OCI-LY3 (cell line): ENCODE measurements at regions not wholly inside any gene's neighbourhood (a gene's known extent, or its start where the extent isn't known, plus 50 kb on each side); places are given as distances from the start of the nearest gene placed in this dataset.
"Not testable (repeated sequence)": the region's sequence is repeated elsewhere in the genome, so short reads cannot be mapped to it uniquely, and the experiment has no call there.

ENCODE experiments used
- H2AFZ ChIP-seq: fragments of 200-600, 300-600 bp; shearing (Covaris generic); 2 replicates; pipeline ENCODE4 v1.6.0; 2014; ENCODE audit warnings: antibody characterized with exemption, low read depth, low read length
- H3K27ac ChIP-seq: fragments of 200-600, 300-600 bp; sonication (generic); 2 replicates; pipeline ENCODE4 v1.5.1; 2014; ENCODE audit warnings: mild to moderate bottlenecking, low read length, moderate library complexity, mixed read lengths
- H3K27me3 ChIP-seq: fragments of 200-600, 300-600 bp; sonication (generic); 2 replicates; pipeline ENCODE4 v1.6.1; 2014; ENCODE audit warnings: low read depth, low read length, mixed read lengths
- H3K36me3 ChIP-seq: fragments of 200-600, 300-600 bp; sonication (generic); replicated peaks from 2 replicates; pipeline ENCODE3; 2014; ENCODE audit warnings: low read depth, low read length, mixed read lengths
- H3K4me1 ChIP-seq: fragments of 300-600, 200-600 bp; sonication (generic); 2 replicates; pipeline ENCODE4 v1.6.1; 2014; ENCODE audit warnings: low read length, mixed read lengths
- H3K4me2 ChIP-seq: fragments of 200-600, 300-600 bp; sonication (generic); 2 replicates; pipeline ENCODE4 v1.6.1; 2014; ENCODE audit warnings: low read length, mixed read lengths
- H3K4me3 ChIP-seq: fragments of 300-600, 200-600 bp; sonication (generic); 2 replicates; pipeline ENCODE4 v1.5.1; 2014; ENCODE audit warnings: antibody characterized with exemption, mild to moderate bottlenecking, low read length, moderate library complexity
- H3K79me2 ChIP-seq: fragments of 300-600, 200-600 bp; shearing (Covaris generic); 2 replicates; pipeline ENCODE4 v1.6.1; 2014; ENCODE audit warnings: mild to moderate bottlenecking, low read length, mixed read lengths
- H3K9ac ChIP-seq: fragments of 300-600, 200-600 bp; shearing (Covaris generic); 2 replicates; pipeline ENCODE4 v1.6.0; 2014; ENCODE audit warnings: mild to moderate bottlenecking, low read length, moderate library complexity
- H3K9me3 ChIP-seq: fragments of 200-600, 300-600 bp; shearing (Covaris generic); 2 replicates; pipeline ENCODE4 v1.6.1; 2014; ENCODE audit warnings: low read length, mixed read lengths; ENCODE audit not compliant: insufficient read depth
- H4K20me1 ChIP-seq: fragments of 200-600, 300-600 bp; sonication (generic); 2 replicates; pipeline ENCODE4 v1.6.1; 2016; ENCODE audit warnings: low read length, mixed read lengths; ENCODE audit not compliant: insufficient read depth
- CTCF ChIP-seq: fragments of 200-600, 300-600 bp; sonication (generic); IDR thresholded peaks from 2 replicates; pipeline ENCODE4 v1.5.1; 2014; ENCODE audit warnings: antibody characterized with exemption, low read length, low read depth
- EZH2phosphoT487 ChIP-seq: fragments of 200-600 bp; shearing (Covaris generic); IDR thresholded peaks from 2 replicates; pipeline ENCODE4 v1.6.1; 2018; ENCODE audit warnings: antibody characterized with exemption, mixed run types, low read depth

GRCh38 chr4:52510939-52511565 is 148.0 kb downstream of the USP46 start:
- Histone ChIP-seq H3K4me3 (no peak overlapping the region), H3K27me3 (no peaks in the 10 kb centered on the region), H3K9ac (no peak overlapping the region), H2AFZ (no peak overlapping the region), H4K20me1 (no peaks in the 10 kb centered on the region), H3K9me3 (no peaks in the 10 kb centered on the region), H3K4me2 (no peak overlapping the region), H3K79me2 (no peaks in the 10 kb centered on the region), H3K36me3 (no peaks in the 10 kb centered on the region), H3K4me1 (no peaks in the 10 kb centered on the region), H3K27ac (no peak overlapping the region)
- TF ChIP-seq EZH2phosphoT487 (no peak), CTCF (no peak)

- H3K27ac ChIP-seq, result no peak overlapping the region
- H4K20me1 ChIP-seq, result no peaks in the 10 kb centered on the region
- no peaks in the 10 kb centered on the region for H3K79me2 ChIP-seq
- H3K4me2 ChIP-seq, result no peak overlapping the region
- TF ChIP-seq CTCF (no peak), EZH2phosphoT487 (no peak)
- no peaks in the 10 kb centered on the region for H3K27me3 ChIP-seq
- no peaks in the 10 kb centered on the region for H3K9me3 ChIP-seq
- H3K36me3 ChIP-seq, result no peaks in the 10 kb centered on the region
- H2AFZ ChIP-seq, result no peak overlapping the region
- H3K9ac ChIP-seq, result no peak overlapping the region
- H3K4me1 ChIP-seq, result no peaks in the 10 kb centered on the region
- no peak overlapping the region for H3K4me3 ChIP-seq
Measured at GRCh38 chr4:52511825-52512224, 147.3 kb downstream of the USP46 start.

DNA sequence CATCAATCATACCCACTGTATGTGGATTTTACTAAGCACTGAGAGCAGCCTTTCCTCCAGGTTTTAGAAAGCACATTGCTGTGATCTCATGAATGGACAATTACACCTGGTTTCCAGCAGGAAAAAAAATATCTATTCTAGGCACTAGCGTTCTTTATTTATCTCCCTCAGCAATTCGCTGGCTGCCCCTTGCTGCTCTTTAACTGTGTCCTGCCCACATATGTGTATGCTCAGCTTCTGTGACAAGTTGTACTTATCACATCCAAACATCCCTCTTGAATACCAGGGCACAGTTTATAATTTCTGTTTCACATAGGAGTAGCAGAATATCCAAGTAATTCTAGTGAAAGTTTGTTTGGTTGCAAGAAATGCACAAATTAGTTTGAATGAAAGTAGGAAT is 146.8 kb downstream of the USP46 start:
- no peak overlapping the region for H3K4me3 ChIP-seq
- H3K27ac ChIP-seq, result no peak overlapping the region
- H3K4me2 ChIP-seq, result no peak overlapping the region
- H3K79me2 ChIP-seq, result no peaks in the 10 kb centered on the region
- H3K36me3 ChIP-seq, result no peaks in the 10 kb centered on the region
- no peak overlapping the region for H2AFZ ChIP-seq
- TF ChIP-seq EZH2phosphoT487, result no peak
- no peak for TF ChIP-seq CTCF
- no peak overlapping the region for H3K9ac ChIP-seq
- H3K9me3 ChIP-seq, result no peaks in the 10 kb centered on the region
- H3K4me1 ChIP-seq, result no peaks in the 10 kb centered on the region
- H3K27me3 ChIP-seq, result no peaks in the 10 kb centered on the region
- no peaks in the 10 kb centered on the region for H4K20me1 ChIP-seq

- H4K20me1 ChIP-seq, H3K27ac ChIP-seq, H3K4me3 ChIP-seq, H3K9ac ChIP-seq, H3K4me2 ChIP-seq, H3K27me3 ChIP-seq, H3K79me2 ChIP-seq, H3K36me3 ChIP-seq, H2AFZ ChIP-seq, H3K9me3 ChIP-seq, H3K4me1 ChIP-seq: not testable (repeated sequence)
Measured at GRCh38 chr4:52522093-52522492, 137.0 kb downstream of the USP46 start.
